ENCODE measurements at regions not wholly inside any gene's neighbourhood (a gene's known extent, or its start where the extent isn't known, plus 50 kb on each side); places are given as distances from the start of the nearest gene placed in this dataset.

GRCh38 chr16:85209526-85210121 lies 97.4 kb upstream of the CIBAR2 start (continued):
- TF ChIP-seq BRF2 (CRISPR knock-in tag; IDR thresholded peaks at IDR 0.05): 0 out of 2 replicates have a peak, but pooled peaks have one; percentile 44
- TF ChIP-seq THYN1 (CRISPR knock-in tag; IDR thresholded peaks at IDR 0.05; ENCODE audit: borderline replicate concordance, low read depth): no peak
- no peak for TF ChIP-seq DZIP1 (CRISPR knock-in tag; IDR thresholded peaks at IDR 0.05)
- TF ChIP-seq ZNF230 (CRISPR knock-in tag; IDR thresholded peaks at IDR 0.05): peak; percentile 74; the same call in 1 of the 2 replicates
- TF ChIP-seq ZNF605 (CRISPR knock-in tag; IDR thresholded peaks at IDR 0.05): no peak
- no peak for TF ChIP-seq POGK (CRISPR knock-in tag; conservative IDR thresholded peaks at IDR 0.05)
- peak; percentile 81; the same call in 1 of the 2 replicates for TF ChIP-seq ZNF225 (CRISPR knock-in tag; IDR thresholded peaks at IDR 0.05)
- peak; percentile 43; the same call in 1 of the 2 replicates for TF ChIP-seq ZNF792 (CRISPR knock-in tag; IDR thresholded peaks at IDR 0.05)
- TF ChIP-seq PAXIP1 (CRISPR knock-in tag; conservative IDR thresholded peaks at IDR 0.05): peak; percentile 73
- no peak for TF ChIP-seq ZNF607 (CRISPR knock-in tag; IDR thresholded peaks at IDR 0.05; ENCODE audit: borderline replicate concordance)
- TF ChIP-seq ZNF160 (CRISPR knock-in tag; IDR thresholded peaks at IDR 0.05): no peak
- TF ChIP-seq ZNF674 (CRISPR knock-in tag; IDR thresholded peaks at IDR 0.05; ENCODE audit: low read depth): no peak
- no peak for TF ChIP-seq ZNF276 (CRISPR knock-in tag; IDR thresholded peaks at IDR 0.05; ENCODE audit: low read depth)
- TF ChIP-seq ZNF556 (CRISPR knock-in tag; IDR thresholded peaks at IDR 0.05; ENCODE audit: borderline replicate concordance): peak; percentile 58; the same call in 1 of the 2 replicates
- TF ChIP-seq SRSF1 (optimal IDR thresholded peaks at IDR 0.05; ENCODE audit: low read depth, low read length): no peak
- TF ChIP-seq ZNF563 (CRISPR knock-in tag; IDR thresholded peaks at IDR 0.05): peak; percentile 74; the same call in 1 of the 2 replicates
- TF ChIP-seq BORCS8-MEF2B (CRISPR knock-in tag; IDR thresholded peaks at IDR 0.05): peak; percentile 83
